ENCODE measurements at regions not wholly inside any gene's neighbourhood (a gene's known extent, or its start where the extent isn't known, plus 50 kb on each side); places are given as distances from the start of the nearest gene placed in this dataset.

DNA sequence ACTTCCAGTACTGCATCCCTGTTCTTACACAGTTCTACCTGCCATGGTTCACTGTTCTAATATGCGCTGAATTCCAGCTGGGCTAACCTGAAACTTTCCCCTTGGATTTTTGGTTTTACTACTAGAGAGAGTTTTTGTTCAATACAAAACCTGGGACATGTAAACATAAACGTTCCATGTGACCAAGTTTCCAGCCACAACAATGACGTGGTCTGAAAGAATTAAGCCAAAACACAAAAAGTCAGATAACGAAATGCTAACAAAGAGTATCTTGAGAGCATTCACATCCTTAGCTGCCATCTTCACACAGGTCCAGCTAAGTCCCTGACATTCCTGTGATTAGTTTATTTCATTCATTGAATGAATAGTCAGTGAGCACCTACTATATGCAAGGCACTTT, 467.0 kb upstream of the PKDCC start:
- no peak for DNase-seq (ENCODE audit: low spot score)

DNA sequence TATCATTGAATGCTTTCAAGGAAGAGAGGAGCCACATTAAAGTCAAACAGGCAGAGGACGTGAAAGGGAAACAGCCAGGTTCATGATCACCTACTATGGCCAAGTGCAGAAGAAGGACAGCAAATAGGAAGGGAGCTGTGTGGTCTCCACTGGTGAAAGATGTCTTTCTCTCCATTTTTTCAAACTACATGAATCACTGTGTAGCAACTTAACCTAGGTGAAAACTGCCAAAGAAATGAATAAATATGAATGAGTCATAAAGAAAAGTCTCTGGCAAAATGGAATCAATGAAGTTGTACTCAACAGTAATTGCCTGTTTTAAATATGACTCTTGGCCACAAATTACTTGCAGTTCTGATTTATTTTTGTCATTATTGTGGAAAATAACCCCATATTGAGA, 452.6 kb upstream of the PKDCC start:
- DNase-seq (ENCODE audit: low spot score), result no peak

GRCh38 chr2:41597680-41598079, 450.1 kb upstream of the PKDCC start:
- no peak for DNase-seq (ENCODE audit: low spot score)

GRCh38 chr2:41598161-41598894, 449.5 kb upstream of the PKDCC start:
- DNase-seq (ENCODE audit: low spot score), result no peak

DNA sequence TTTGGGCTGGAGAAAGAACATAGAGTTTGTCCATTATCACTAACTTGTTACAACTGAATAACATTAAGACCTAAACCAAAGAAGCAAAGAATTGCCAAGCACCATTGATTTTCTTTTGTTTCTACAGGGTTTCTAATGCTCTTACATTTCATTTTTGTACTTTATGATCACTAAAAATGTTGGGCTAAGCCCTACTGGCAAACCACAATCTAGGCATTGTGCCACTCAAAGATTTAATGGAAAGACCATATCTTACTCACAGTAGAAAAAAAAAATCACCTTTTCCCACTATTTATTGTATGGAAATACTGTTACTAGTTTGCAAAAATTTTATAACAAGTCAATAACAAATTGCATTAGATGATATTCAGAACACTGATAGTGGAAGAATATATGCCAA, 447.4 kb upstream of the PKDCC start:
- DNase-seq (ENCODE audit: low spot score), result no peak

DNA sequence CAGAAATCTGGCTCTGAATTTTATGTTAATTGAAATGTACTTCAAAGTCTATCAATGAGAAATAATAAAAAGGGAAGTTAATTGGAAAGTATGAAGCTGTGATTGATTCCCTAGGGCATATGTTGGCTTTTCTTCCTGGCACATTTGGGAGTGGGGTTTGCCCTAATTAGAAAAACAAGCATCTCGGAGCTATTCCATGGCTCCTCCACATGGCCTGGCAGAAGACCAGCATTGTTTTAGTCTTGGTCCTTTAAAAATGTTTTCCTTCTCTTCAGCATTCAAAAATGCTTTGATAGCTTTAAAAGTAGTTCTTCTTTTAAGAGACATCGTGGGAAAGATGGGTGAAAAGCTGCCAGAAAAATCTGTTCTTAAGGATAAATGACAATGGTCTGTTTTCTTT, 445.5 kb upstream of the PKDCC start:
- no peak for DNase-seq (ENCODE audit: low spot score)

GRCh38 chr2:41605311-41605710, 442.5 kb upstream of the PKDCC start:
- DNase-seq (ENCODE audit: low spot score), result no peak

DNA sequence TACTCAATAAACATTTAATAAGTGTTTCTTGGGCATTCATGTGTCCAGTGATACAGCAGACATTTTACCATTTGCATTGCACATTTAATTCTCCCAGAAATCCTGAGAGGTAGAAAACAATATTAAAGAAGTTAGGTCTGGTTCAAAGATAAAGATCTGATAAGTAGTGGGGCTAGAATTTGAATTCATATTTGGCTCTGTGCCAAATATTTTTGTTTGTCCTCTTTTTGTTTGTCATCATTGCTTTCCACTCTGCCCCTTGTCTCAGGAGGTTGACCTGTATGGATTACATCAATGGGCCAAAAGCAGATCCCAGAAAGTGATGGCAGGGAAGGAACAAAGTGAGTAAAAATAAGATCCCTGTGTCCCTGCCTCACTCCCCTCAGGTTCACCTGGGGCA, 441.9 kb upstream of the PKDCC start:
- no peak for DNase-seq (ENCODE audit: low spot score)

DNA sequence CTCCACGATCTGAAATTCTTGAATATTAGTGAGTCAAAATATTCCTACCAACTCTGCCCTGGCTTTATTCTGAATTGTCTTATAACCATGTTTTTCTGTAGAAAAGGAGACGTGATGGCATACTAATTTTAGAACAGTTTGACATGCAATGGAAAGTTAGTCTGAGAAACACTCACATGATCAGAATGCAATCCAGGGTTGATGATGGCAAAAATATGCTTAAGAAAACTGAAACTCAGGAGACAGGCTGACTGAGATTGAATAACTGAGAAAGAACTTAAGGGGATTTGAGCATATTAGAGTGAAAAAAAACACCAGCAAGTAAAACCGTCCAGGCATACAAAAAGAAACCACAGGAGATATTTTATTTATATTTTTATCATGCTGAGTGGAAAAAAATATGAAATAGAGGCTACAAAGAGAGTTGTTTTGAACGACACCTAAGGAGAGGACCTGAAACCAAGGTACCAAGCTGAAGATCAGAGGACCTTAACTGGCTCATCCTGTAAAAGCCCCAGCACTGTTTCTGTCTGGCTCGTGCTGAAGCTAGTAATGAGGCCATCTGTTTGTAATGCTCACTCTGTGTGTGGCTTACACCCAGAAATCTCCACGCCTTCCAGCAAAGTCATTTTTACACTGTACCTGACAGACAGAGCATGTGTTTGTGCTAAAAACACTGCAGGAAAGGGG, 437.2 kb upstream of the PKDCC start:
- peak; percentile 17 for DNase-seq (ENCODE audit: low spot score)

DNA sequence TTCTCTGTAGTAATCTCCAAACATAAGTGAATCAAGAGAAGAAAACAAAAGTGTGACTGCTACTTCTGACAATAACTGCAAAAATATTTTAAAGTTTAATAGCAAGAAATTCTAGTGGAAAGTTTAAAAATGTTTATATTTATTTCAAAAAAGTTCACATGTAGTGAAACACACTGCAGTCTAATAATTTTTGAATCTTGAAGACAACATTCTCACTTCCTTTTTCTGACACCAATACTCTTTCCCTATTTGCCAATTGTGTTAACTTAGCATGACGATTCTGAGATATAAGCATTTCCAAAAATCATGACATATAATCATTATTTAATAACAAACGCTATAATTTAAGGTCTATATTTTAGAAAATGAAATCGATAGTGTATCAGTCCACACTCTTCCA, 429.1 kb upstream of the PKDCC start:
- no peak for DNase-seq (ENCODE audit: low spot score)

DNA sequence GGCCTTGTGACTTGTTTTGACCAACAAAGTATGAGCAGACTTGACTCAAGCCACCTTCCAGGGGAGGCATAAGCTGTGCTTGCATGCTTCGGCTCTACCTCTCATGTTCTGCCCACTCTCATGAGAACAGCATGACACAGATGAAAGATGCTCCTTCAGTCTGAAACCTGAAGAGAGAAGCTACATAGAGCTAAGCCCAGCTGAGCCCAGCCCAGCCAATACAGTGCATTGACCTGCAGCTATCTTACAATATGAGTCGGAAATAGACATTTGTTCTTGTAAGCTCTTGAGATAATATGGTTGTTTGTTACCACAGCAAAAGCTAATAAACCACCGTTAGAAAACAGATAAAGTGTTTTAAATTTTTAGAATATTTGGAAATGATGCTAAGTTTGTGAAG, 426.7 kb upstream of the PKDCC start:
- DNase-seq (ENCODE audit: low spot score), result no peak

GRCh38 chr2:41621563-41621962, 426.3 kb upstream of the PKDCC start:
- no peak for DNase-seq (ENCODE audit: low spot score)

- no peak for DNase-seq (ENCODE audit: low spot score)
Measured at GRCh38 chr2:41622301-41622700, 425.5 kb upstream of the PKDCC start.

- DNase-seq (ENCODE audit: low spot score), result no peak
Measured at GRCh38 chr2:41626936-41627335, 420.9 kb upstream of the PKDCC start.

GRCh38 chr2:41634686-41635085, 413.1 kb upstream of the PKDCC start:
- DNase-seq (ENCODE audit: low spot score), result no peak

- no peak for DNase-seq (ENCODE audit: low spot score)
Measured at GRCh38 chr2:41644936-41645335, 402.9 kb upstream of the PKDCC start.

- no peak for DNase-seq (ENCODE audit: low spot score)
Measured at GRCh38 chr2:41647468-41648050, 400.3 kb upstream of the PKDCC start.

DNA sequence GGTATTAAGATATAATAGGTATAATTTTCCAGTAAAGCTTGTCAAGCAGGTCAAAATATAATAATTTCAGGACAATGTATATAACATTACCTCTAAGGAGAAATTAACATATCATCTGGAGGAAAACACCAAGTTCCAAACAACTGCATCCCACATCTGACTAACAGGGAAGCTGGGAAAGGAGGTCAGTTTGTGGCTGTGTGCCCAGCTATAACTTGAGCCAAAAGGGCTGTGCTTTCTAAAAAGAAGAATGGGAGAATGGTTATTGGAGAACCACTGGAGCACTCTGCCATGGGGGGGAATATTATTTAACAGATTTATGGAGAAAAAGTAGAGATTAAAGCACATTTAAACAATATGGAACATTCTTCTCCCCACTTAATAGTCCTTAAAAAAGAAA, 390.6 kb upstream of the PKDCC start:
- no peak for DNase-seq (ENCODE audit: low spot score)

GRCh38 chr2:41659758-41660157, 388.1 kb upstream of the PKDCC start:
- no peak for DNase-seq (ENCODE audit: low spot score)

GRCh38 chr2:41662461-41662860, 385.4 kb upstream of the PKDCC start:
- DNase-seq (ENCODE audit: low spot score), result no peak

- no peak for DNase-seq (ENCODE audit: low spot score)
Measured at GRCh38 chr2:41663056-41663455, 384.8 kb upstream of the PKDCC start.

- DNase-seq (ENCODE audit: low spot score), result no peak
Measured at GRCh38 chr2:41668529-41668928, 379.3 kb upstream of the PKDCC start.

- no peak for DNase-seq (ENCODE audit: low spot score)
Measured at GRCh38 chr2:41678639-41679038, 369.2 kb upstream of the PKDCC start.

GRCh38 chr2:41686156-41686555, 361.7 kb upstream of the PKDCC start:
- no peak for DNase-seq (ENCODE audit: low spot score)

Data from pons (tissue), 1 donor.